ENCODE measurements at regions not wholly inside any gene's neighbourhood (a gene's known extent, or its start where the extent isn't known, plus 50 kb on each side); places are given as distances from the start of the nearest gene placed in this dataset.

GRCh38 chr18:24543086-24543794, 82.8 kb downstream of the HRH4 start:
- TF ChIP-seq CTCF (IDR thresholded peaks at IDR 0.05; ENCODE audit: insufficient read depth, low read length, poor library complexity, severe bottlenecking) (no peak), EZH2phosphoT487 (conservative IDR thresholded peaks at IDR 0.05; ENCODE audit: low read length) (no peak)
